RKO (cell line): ENCODE measurements at regions not wholly inside any gene's neighbourhood (a gene's known extent, or its start where the extent isn't known, plus 50 kb on each side); places are given as distances from the start of the nearest gene placed in this dataset.

Source experiments
- DNase-seq: peaks from one replicate; pipeline ENCODE4 v3.0.0-alpha.2; 2016; ENCODE audit warnings: low spot score

GRCh38 chr1:94707321-94708298, 112.5 kb upstream of the SLC44A3 start:
- DNase-seq = no peak

- no peak for DNase-seq
These were observed 117.7 kb upstream of the SLC44A3 start for GRCh38 chr1:94702442-94702815.

- DNase-seq = no peak
These were observed 118.2 kb upstream of the SLC44A3 start for GRCh38 chr1:94701796-94702441.

GRCh38 chr1:94698759-94699502, 121.2 kb upstream of the SLC44A3 start:
- DNase-seq = no peak

- DNase-seq = no peak
These were observed 121.8 kb upstream of the SLC44A3 start for GRCh38 chr1:94698356-94698755.

GRCh38 chr1:94697839-94698238, 122.3 kb upstream of the SLC44A3 start:
- no peak for DNase-seq

- DNase-seq = no peak
These were observed 125.8 kb upstream of the SLC44A3 start for GRCh38 chr1:94694226-94694915.

GRCh38 chr1:94693435-94693834, 126.7 kb upstream of the SLC44A3 start:
- DNase-seq = no peak

- DNase-seq = no peak
These were observed 127.1 kb upstream of the SLC44A3 start for GRCh38 chr1:94693029-94693428.

- no peak for DNase-seq
These were observed 131.5 kb upstream of the SLC44A3 start for GRCh38 chr1:94688646-94689045.

- no peak for DNase-seq
These were observed 133.3 kb upstream of the SLC44A3 start for GRCh38 chr1:94686882-94687281.

GRCh38 chr1:94684690-94685250, 135.4 kb upstream of the SLC44A3 start:
- DNase-seq = no peak

GRCh38 chr1:94683886-94684285, 136.3 kb upstream of the SLC44A3 start:
- DNase-seq = no peak

- DNase-seq = no peak
These were observed 138.4 kb upstream of the F3 start for GRCh38 chr1:94680039-94680377.

- no peak for DNase-seq
These were observed 137.9 kb upstream of the F3 start for GRCh38 chr1:94679332-94680038.

GRCh38 chr1:94678202-94678848, 136.8 kb upstream of the F3 start:
- DNase-seq = no peak

- no peak for DNase-seq
These were observed 136.2 kb upstream of the F3 start for GRCh38 chr1:94677714-94678113.

GRCh38 chr1:94677087-94677486, 135.5 kb upstream of the F3 start:
- no peak for DNase-seq

GRCh38 chr1:94676686-94677085, 135.1 kb upstream of the F3 start:
- no peak for DNase-seq

- no peak for DNase-seq
These were observed 133.8 kb upstream of the F3 start for GRCh38 chr1:94675373-94675772.

GRCh38 chr1:94674876-94675275, 133.3 kb upstream of the F3 start:
- DNase-seq = no peak
